ENCODE measurements at regions not wholly inside any gene's neighbourhood (a gene's known extent, or its start where the extent isn't known, plus 50 kb on each side); places are given as distances from the start of the nearest gene placed in this dataset.

DNA sequence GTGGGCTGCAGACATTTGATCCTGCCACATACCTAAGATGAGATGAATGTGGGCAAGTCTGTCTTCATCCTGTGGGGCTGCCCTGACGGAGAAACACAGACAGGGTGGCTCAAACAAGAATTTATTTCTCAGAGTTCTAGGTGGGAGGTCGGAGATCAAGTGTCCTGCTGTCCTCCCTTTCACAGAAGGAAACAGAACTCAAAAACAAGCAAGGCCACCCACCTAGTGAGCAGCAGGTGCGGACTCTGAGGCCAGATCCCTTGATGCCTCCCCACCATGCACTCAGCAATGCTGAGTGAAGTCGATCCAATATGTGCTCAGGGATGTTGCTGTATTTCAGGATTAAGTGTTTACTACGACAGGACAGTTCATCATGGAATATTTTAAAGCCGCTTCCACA, 63.0 kb upstream of the SNTG2 start:
- Histone ChIP-seq H3K4me2 (no peak overlapping the region), H3K27me3 (ENCODE audit: insufficient read depth) (no peaks in the 10 kb centered on the region), H3K9me3 (no peaks in the 10 kb centered on the region; the same call in 1 of the 2 replicates), H4K20me1 (ENCODE audit: insufficient read depth) (no peaks in the 10 kb centered on the region), H3K9ac (no peak overlapping the region), H3F3A (replicated peaks; ENCODE audit: insufficient read depth) (no peaks in the 10 kb centered on the region), H3K79me2 (ENCODE audit: insufficient read depth) (no peaks in the 10 kb centered on the region), H3K36me3 (replicated peaks in 1 of 2; ENCODE audit: control insufficient read depth in 1 of 2, insufficient read depth in 2 of 2, low read length in 1 of 2) (no peaks in the 10 kb centered on the region), H3K4me1 (ENCODE audit: control insufficient read depth in 1 of 2, insufficient read depth in 2 of 2, low read depth in 1 of 2, low read length in 1 of 2) (peaks cover 0 to 4% of the 10 kb centered on the region in 2 experiments; a peak in 2 of 4 replicates), H3K9me2 (no peaks in the 10 kb centered on the region), H3K4me3 (ENCODE audit: low read depth in 2 of 2, low read length in 1 of 2) (no peak overlapping the region), H3K27ac (ENCODE audit: low read depth in 2 of 2, low read length in 1 of 2) (no peak overlapping the region), H2AFZ (ENCODE audit: low read depth) (no peak overlapping the region)
- TF ChIP-seq FOXJ3 (CRISPR knock-in tag; IDR thresholded peaks at IDR 0.05) (no peak), GATA2 (CRISPR knock-in tag; IDR thresholded peaks at IDR 0.05) (no peak), NFIC (IDR thresholded peaks at IDR 0.05; ENCODE audit: borderline replicate concordance) (no peak)
- ChIA-PET CTCF (no interaction called here), POLR2A (no interaction called here)
- WGBS (ENCODE audit: low lambda C conversion rate): 25% methylated on average over 6 of the region's 6 CpGs
- no peak for DNase-seq

DNA sequence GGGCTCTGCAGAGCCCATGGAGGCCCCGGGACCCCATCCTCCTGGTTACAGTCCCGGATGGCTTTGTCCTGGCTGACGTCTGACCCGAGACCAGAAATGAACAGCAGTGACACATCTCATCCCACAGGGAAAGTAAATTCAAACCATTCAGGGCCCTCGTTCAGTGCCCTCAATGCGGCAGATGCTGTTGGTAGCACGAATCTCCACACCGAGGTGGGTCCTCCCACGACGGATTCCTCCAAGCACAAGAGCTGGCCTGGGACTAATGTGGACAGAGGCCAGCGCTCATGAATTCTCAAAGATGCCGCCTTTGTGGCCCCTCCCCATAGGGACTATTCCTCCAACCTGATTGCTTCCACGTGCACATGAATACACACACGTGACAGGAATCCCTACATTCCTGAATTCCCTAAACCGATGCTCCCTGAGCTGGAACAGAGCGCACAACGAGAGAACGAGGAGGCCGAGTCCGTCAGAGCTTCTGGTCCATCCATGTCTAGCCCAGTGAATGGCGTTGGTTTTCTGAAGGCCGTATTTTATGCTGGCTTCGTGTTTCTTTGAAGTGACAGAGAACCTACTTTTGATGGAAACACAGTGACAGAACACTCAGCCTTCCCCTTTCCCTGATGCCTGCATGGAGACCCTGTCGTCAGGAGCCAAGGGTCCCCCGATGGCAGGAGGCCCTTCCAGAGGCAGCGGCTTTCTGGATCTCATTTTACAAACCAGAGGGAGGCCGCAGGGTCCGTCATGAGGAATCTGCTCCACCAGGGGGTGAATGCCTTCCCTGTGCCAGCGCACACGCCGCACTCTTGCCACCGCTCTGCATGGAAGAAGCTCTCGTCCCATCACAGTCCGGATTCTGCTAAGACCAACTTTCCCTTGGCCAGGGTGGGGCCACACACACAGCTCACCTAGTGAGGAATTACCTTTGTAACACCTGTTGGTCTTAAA, 64.3 kb upstream of the SNTG2 start:
- no peak overlapping the region for H3K4me2 ChIP-seq
- no peaks in the 10 kb centered on the region; the same call in 1 of the 2 replicates for H3K9me3 ChIP-seq
- no peaks in the 10 kb centered on the region for H4K20me1 ChIP-seq (ENCODE audit: insufficient read depth)
- no peak overlapping the region for H2AFZ ChIP-seq (ENCODE audit: low read depth)
- H3K79me2 ChIP-seq (ENCODE audit: insufficient read depth): no peaks in the 10 kb centered on the region
- H3K36me3 ChIP-seq (replicated peaks in 1 of 2; ENCODE audit: control insufficient read depth in 1 of 2, insufficient read depth in 2 of 2, low read length in 1 of 2): no peaks in the 10 kb centered on the region
- 57% methylated on average over 33 of the region's 34 CpGs for WGBS (ENCODE audit: low lambda C conversion rate)
- H3K9ac ChIP-seq: no peak overlapping the region
- H3K4me3 ChIP-seq (ENCODE audit: low read depth in 2 of 2, low read length in 1 of 2): no peak overlapping the region
- DNase-seq: no peak
- H3K4me1 ChIP-seq (ENCODE audit: control insufficient read depth in 1 of 2, insufficient read depth in 2 of 2, low read depth in 1 of 2, low read length in 1 of 2): peaks cover 0 to 4% of the 10 kb centered on the region in 2 experiments; a peak in 1 of 4 replicates
- ChIA-PET CTCF (interaction anchor here (0.7 kb wide), 1 partner anchor 12 kb away, joined by 3 read pairs; no protein-coding TSS in a partner anchor), POLR2A (no interaction called here)
- H3F3A ChIP-seq (replicated peaks; ENCODE audit: insufficient read depth): no peaks in the 10 kb centered on the region
- no peaks in the 10 kb centered on the region for H3K27me3 ChIP-seq (ENCODE audit: insufficient read depth)
- no peak overlapping the region for H3K27ac ChIP-seq (ENCODE audit: low read depth in 2 of 2, low read length in 1 of 2)
- H3K9me2 ChIP-seq: no peaks in the 10 kb centered on the region
- TF ChIP-seq FOXJ3 (CRISPR knock-in tag; IDR thresholded peaks at IDR 0.05): no peak
- TF ChIP-seq, protein P1, sequence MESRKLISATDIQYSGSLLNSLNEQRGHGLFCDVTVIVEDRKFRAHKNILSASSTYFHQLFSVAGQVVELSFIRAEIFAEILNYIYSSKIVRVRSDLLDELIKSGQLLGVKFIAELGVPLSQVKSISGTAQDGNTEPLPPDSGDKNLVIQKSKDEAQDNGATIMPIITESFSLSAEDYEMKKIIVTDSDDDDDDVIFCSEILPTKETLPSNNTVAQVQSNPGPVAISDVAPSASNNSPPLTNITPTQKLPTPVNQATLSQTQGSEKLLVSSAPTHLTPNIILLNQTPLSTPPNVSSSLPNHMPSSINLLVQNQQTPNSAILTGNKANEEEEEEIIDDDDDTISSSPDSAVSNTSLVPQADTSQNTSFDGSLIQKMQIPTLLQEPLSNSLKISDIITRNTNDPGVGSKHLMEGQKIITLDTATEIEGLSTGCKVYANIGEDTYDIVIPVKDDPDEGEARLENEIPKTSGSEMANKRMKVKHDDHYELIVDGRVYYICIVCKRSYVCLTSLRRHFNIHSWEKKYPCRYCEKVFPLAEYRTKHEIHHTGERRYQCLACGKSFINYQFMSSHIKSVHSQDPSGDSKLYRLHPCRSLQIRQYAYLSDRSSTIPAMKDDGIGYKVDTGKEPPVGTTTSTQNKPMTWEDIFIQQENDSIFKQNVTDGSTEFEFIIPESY (IDR thresholded peaks at IDR 0.05; ENCODE audit: borderline replicate concordance, low read depth): no peak
- TF ChIP-seq TEAD4 (IDR thresholded peaks at IDR 0.05; ENCODE audit: borderline replicate concordance, insufficient read depth): no peak
- no peak for TF ChIP-seq RXRA (IDR thresholded peaks at IDR 0.05; ENCODE audit: borderline replicate concordance, low read depth)
- TF ChIP-seq POLR2AphosphoS5 (IDR thresholded peaks at IDR 0.05; ENCODE audit: low read depth, low read length): no peak
- TF ChIP-seq, protein P2, sequence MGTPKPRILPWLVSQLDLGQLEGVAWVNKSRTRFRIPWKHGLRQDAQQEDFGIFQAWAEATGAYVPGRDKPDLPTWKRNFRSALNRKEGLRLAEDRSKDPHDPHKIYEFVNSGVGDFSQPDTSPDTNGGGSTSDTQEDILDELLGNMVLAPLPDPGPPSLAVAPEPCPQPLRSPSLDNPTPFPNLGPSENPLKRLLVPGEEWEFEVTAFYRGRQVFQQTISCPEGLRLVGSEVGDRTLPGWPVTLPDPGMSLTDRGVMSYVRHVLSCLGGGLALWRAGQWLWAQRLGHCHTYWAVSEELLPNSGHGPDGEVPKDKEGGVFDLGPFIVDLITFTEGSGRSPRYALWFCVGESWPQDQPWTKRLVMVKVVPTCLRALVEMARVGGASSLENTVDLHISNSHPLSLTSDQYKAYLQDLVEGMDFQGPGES (IDR thresholded peaks at IDR 0.05; ENCODE audit: low read depth, low read length): no peak
- TF ChIP-seq, protein P3, sequence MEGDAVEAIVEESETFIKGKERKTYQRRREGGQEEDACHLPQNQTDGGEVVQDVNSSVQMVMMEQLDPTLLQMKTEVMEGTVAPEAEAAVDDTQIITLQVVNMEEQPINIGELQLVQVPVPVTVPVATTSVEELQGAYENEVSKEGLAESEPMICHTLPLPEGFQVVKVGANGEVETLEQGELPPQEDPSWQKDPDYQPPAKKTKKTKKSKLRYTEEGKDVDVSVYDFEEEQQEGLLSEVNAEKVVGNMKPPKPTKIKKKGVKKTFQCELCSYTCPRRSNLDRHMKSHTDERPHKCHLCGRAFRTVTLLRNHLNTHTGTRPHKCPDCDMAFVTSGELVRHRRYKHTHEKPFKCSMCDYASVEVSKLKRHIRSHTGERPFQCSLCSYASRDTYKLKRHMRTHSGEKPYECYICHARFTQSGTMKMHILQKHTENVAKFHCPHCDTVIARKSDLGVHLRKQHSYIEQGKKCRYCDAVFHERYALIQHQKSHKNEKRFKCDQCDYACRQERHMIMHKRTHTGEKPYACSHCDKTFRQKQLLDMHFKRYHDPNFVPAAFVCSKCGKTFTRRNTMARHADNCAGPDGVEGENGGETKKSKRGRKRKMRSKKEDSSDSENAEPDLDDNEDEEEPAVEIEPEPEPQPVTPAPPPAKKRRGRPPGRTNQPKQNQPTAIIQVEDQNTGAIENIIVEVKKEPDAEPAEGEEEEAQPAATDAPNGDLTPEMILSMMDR (IDR thresholded peaks at IDR 0.05): no peak
- no peak for TF ChIP-seq FOXM1 (IDR thresholded peaks at IDR 0.05; ENCODE audit: low read depth)
- TF ChIP-seq MEF2A (IDR thresholded peaks at IDR 0.05; ENCODE audit: borderline replicate concordance, low read depth): no peak
- TF ChIP-seq TCF12 (IDR thresholded peaks at IDR 0.05): no peak
- TF ChIP-seq, protein P4, sequence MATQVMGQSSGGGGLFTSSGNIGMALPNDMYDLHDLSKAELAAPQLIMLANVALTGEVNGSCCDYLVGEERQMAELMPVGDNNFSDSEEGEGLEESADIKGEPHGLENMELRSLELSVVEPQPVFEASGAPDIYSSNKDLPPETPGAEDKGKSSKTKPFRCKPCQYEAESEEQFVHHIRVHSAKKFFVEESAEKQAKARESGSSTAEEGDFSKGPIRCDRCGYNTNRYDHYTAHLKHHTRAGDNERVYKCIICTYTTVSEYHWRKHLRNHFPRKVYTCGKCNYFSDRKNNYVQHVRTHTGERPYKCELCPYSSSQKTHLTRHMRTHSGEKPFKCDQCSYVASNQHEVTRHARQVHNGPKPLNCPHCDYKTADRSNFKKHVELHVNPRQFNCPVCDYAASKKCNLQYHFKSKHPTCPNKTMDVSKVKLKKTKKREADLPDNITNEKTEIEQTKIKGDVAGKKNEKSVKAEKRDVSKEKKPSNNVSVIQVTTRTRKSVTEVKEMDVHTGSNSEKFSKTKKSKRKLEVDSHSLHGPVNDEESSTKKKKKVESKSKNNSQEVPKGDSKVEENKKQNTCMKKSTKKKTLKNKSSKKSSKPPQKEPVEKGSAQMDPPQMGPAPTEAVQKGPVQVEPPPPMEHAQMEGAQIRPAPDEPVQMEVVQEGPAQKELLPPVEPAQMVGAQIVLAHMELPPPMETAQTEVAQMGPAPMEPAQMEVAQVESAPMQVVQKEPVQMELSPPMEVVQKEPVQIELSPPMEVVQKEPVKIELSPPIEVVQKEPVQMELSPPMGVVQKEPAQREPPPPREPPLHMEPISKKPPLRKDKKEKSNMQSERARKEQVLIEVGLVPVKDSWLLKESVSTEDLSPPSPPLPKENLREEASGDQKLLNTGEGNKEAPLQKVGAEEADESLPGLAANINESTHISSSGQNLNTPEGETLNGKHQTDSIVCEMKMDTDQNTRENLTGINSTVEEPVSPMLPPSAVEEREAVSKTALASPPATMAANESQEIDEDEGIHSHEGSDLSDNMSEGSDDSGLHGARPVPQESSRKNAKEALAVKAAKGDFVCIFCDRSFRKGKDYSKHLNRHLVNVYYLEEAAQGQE (IDR thresholded peaks at IDR 0.05; ENCODE audit: low read depth, low read length): no peak
- no peak for TF ChIP-seq SIN3A (IDR thresholded peaks at IDR 0.05; ENCODE audit: borderline replicate concordance, low read depth, low read length)
- TF ChIP-seq MXI1 (IDR thresholded peaks at IDR 0.05; ENCODE audit: low read depth, low read length): no peak
- TF ChIP-seq TAF1 (IDR thresholded peaks at IDR 0.05; ENCODE audit: borderline replicate concordance, low read depth, low read length): no peak
- no peak for TF ChIP-seq ELF1 (IDR thresholded peaks at IDR 0.05)
- no peak for TF ChIP-seq NRF1 (IDR thresholded peaks at IDR 0.05; ENCODE audit: low read depth, low read length)
- no peak for TF ChIP-seq RAD21 (IDR thresholded peaks at IDR 0.05; ENCODE audit: low read length)
